ENCODE measurements at regions not wholly inside any gene's neighbourhood (a gene's known extent, or its start where the extent isn't known, plus 50 kb on each side); places are given as distances from the start of the nearest gene placed in this dataset.

DNA sequence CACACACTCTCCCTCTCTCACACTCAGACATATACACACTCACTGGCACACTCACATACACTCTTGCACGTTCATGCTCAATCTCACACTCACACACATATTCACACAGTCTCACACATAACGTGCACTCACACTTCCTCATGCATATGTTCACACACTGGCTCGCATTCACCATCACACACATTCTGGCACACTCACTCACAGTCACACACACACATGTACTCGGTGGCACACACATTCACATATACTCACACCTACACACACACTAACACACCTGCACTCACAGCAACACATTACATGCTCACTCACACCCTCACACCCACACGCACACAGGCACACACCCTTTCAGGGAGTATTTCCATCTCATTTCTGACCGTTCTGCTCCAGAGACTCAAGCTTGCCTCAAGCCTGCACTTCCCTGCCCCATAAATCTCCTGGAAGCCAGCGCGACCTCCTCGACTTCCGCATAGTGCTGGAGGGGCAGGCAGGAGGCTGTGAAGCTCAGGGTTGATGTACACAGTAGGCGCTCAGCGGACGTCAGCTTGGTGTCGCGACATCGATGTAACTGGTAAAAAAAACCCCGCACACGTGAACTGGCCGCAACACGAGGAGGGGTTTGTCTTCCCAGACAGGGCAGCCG, 66.7 kb upstream of the FOXF1 start:
- TF ChIP-seq, protein P1, sequence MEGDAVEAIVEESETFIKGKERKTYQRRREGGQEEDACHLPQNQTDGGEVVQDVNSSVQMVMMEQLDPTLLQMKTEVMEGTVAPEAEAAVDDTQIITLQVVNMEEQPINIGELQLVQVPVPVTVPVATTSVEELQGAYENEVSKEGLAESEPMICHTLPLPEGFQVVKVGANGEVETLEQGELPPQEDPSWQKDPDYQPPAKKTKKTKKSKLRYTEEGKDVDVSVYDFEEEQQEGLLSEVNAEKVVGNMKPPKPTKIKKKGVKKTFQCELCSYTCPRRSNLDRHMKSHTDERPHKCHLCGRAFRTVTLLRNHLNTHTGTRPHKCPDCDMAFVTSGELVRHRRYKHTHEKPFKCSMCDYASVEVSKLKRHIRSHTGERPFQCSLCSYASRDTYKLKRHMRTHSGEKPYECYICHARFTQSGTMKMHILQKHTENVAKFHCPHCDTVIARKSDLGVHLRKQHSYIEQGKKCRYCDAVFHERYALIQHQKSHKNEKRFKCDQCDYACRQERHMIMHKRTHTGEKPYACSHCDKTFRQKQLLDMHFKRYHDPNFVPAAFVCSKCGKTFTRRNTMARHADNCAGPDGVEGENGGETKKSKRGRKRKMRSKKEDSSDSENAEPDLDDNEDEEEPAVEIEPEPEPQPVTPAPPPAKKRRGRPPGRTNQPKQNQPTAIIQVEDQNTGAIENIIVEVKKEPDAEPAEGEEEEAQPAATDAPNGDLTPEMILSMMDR (IDR thresholded peaks at IDR 0.05; ENCODE audit: low read length), result no peak
- no peak for TF ChIP-seq EZH2 (optimal IDR thresholded peaks at IDR 0.05; ENCODE audit: low read depth, low read length)
